Stomach (tissue), 4 donors: ENCODE measurements at regions not wholly inside any gene's neighbourhood (a gene's known extent, or its start where the extent isn't known, plus 50 kb on each side); places are given as distances from the start of the nearest gene placed in this dataset.

Experiments
- CTCF ChIP-seq, 7 experiments: fragments of 450-650 bp in 4 of 7; fragments of 200-600 bp in 3 of 7; sonication (generic) in 3 of 7; IDR thresholded peaks; one replicate each; pipeline ENCODE4 v1.5.1; 2016 to 2019; ENCODE audit warnings: antibody characterized with exemption in 7 of 7, control low read depth in 2 of 7, mild to moderate bottlenecking in 1 of 7
- POLR2AphosphoS5 ChIP-seq, 3 donors: sonication (generic); formaldehyde crosslinking; IDR thresholded peaks; one replicate each; pipeline ENCODE4 v1.6.1; 2016; ENCODE audit warnings: antibody characterized with exemption in 3 of 3

GRCh38 chr21:32861866-32862265, 90.3 kb upstream of the PAXBP1 start:
- TF ChIP-seq POLR2AphosphoS5 (IDR thresholded peaks at IDR 0.05) (no peak), CTCF (IDR thresholded peaks at IDR 0.05) (no peak)
